Activated CD4-positive, CD25-positive, alpha-beta regulatory T cell (primary cell): ENCODE measurements at regions not wholly inside any gene's neighbourhood (a gene's known extent, or its start where the extent isn't known, plus 50 kb on each side); places are given as distances from the start of the nearest gene placed in this dataset.

ENCODE experiments used
- DNase-seq, 4 experiments: peaks; one replicate each; lab custom pipeline; 2025; lab: John Stamatoyannopoulos, UW

- DNase-seq = no peak
These were observed 223.0 kb upstream of the GATB start for GRCh38 chr4:151983854-151984253.

GRCh38 chr4:151979819-151980218 is 219.0 kb upstream of the GATB start:
- no peak for DNase-seq

GRCh38 chr4:151968643-151969042 is 207.8 kb upstream of the GATB start:
- DNase-seq = no peak

GRCh38 chr4:151967074-151967473 is 206.3 kb upstream of the GATB start:
- no peak for DNase-seq

GRCh38 chr4:151962138-151962823 is 201.5 kb upstream of the GATB start:
- DNase-seq = no peak

- no peak for DNase-seq
These were observed 200.6 kb upstream of the GATB start for GRCh38 chr4:151961456-151961855.

- no peak for DNase-seq
These were observed 199.8 kb upstream of the GATB start for GRCh38 chr4:151960449-151961230.

GRCh38 chr4:151957153-151957552 is 196.3 kb upstream of the GATB start:
- no peak for DNase-seq

GRCh38 chr4:151955721-151956380 is 195.0 kb upstream of the GATB start:
- DNase-seq = no peak

GRCh38 chr4:151953795-151954372 is 193.1 kb upstream of the GATB start:
- DNase-seq = no peak

- DNase-seq = no peak
These were observed 192.5 kb upstream of the GATB start for GRCh38 chr4:151953312-151953711.

- no peak for DNase-seq
These were observed 192.0 kb upstream of the GATB start for GRCh38 chr4:151952711-151953254.

- no peak for DNase-seq
These were observed 191.3 kb upstream of the GATB start for GRCh38 chr4:151952137-151952536.

GRCh38 chr4:151951671-151952050 is 190.9 kb upstream of the GATB start:
- DNase-seq = no peak

GRCh38 chr4:151950993-151951670 is 190.3 kb upstream of the GATB start:
- DNase-seq = no peak

- no peak for DNase-seq
These were observed 187.7 kb upstream of the GATB start for GRCh38 chr4:151948351-151949016.

GRCh38 chr4:151946718-151947117 is 185.9 kb upstream of the GATB start:
- no peak for DNase-seq

GRCh38 chr4:151942971-151943370 is 182.2 kb upstream of the GATB start:
- DNase-seq = no peak

- DNase-seq = no peak
These were observed 180.3 kb upstream of the GATB start for GRCh38 chr4:151940926-151941617.

GRCh38 chr4:151940291-151940690 is 179.5 kb upstream of the GATB start:
- no peak for DNase-seq

GRCh38 chr4:151939670-151940069 is 178.9 kb upstream of the GATB start:
- no peak for DNase-seq
